Heart left ventricle (tissue), 16 donors: ENCODE measurements at regions not wholly inside any gene's neighbourhood (a gene's known extent, or its start where the extent isn't known, plus 50 kb on each side); places are given as distances from the start of the nearest gene placed in this dataset.

Source experiments
- ATAC-seq, 4 donors: fragments of 200-7000 bp; cut with Tn5 transposase; one replicate each; pipeline ENCODE4 v1.9.1; 2020 to 2022; ENCODE audit warnings: moderate library complexity in 4 of 4, mild to moderate bottlenecking in 3 of 4, moderate number of reproducible peaks in 1 of 4
- DNase-seq, 5 donors: peaks; one replicate each; pipeline ENCODE4 v3.0.0-alpha.2; 2020
- H3K27ac ChIP-seq, 12 donors: fragments of 200-600 bp; sonication (generic) in 4 of 12; one replicate each; pipeline versions ENCODE4 v1.5.0 to v1.8.0; 2016 to 2022; ENCODE audit warnings: mild to moderate bottlenecking in 2 of 12
- H3K27me3 ChIP-seq, 9 donors: fragments of 200-600 bp; sonication (generic) in 2 of 9; one replicate each; pipeline versions ENCODE4 v1.5.1 to v1.8.0; 2016 to 2022; ENCODE audit warnings: mild to moderate bottlenecking in 3 of 9
- H3K36me3 ChIP-seq, 9 donors: fragments of 200-600 bp; sonication (generic) in 2 of 9; one replicate each; pipeline versions ENCODE4 v1.5.0 to v1.8.0; 2018 to 2022; ENCODE audit warnings: mild to moderate bottlenecking in 2 of 9
- H3K4me1 ChIP-seq, 12 donors: fragments of 200-600 bp; sonication (generic) in 4 of 12; one replicate each; pipeline versions ENCODE4 v1.5.0 to v1.8.0; 2016 to 2022; ENCODE audit warnings: mild to moderate bottlenecking in 3 of 12
- H3K4me3 ChIP-seq, 12 donors: fragments of 200-600 bp; sonication (generic) in 4 of 12; one replicate each; pipeline versions ENCODE4 v1.5.0 to v1.8.0; 2017 to 2022; ENCODE audit warnings: mild to moderate bottlenecking in 9 of 12, moderate library complexity in 4 of 12
- H3K9me3 ChIP-seq, 12 donors: fragments of 200-600 bp; sonication (generic) in 4 of 12; one replicate each; pipeline versions ENCODE4 v1.5.0 to v1.8.0; 2016 to 2022; ENCODE audit warnings: mild to moderate bottlenecking in 1 of 12
- POLR2A ChIP-seq, 2 donors: fragments of 450-650 bp; IDR thresholded peaks; one replicate each; pipeline ENCODE4 v1.6.1; 2017; ENCODE audit warnings: antibody characterized with exemption in 2 of 2, mild to moderate bottlenecking in 2 of 2, moderate library complexity in 2 of 2
- WGBS, 4 donors: extraction: QIAGEN DNeasy Blood & Tissue Kit in 2 of 4; methylation state at CpG; one replicate each; pipeline versions ENCODE4 v1.1.5 to v1.1.7; 2013 to 2018; 5-methylcytosine and 5-hydroxymethylcytosine counted together
- intact Hi-C, 10 donors: fragments of 100-400 bp; cut with DNase I; formaldehyde crosslinking; loops; one replicate each; pipeline versions ENCODE4 v1.11.1 to v1.14.2; 2022
- TF ChIP-seq, protein P1 (sequence below), 12 donors: fragments of 200-600 bp; sonication (generic) in 4 of 12; IDR thresholded peaks; one replicate each; pipeline versions ENCODE4 v1.5.0 to v1.8.0; 2018 to 2022; ENCODE audit warnings: antibody characterized with exemption in 12 of 12, mild to moderate bottlenecking in 5 of 12
- donor health status: ischemic (EF 13 %, LVEDD 7.1; RV severe dilation, severe dysfunction).
- donor health status: healthy with polysubstance abuse.
- donor health status: DM: no; HTN: yes; CAD: no.
- donor health status: DM: no; HTN: no; CAD: no.
- donor health status: ischemic (EF 25% LVEDD 6.9; RV normal size, moderate dysfunction).
- donor health status: ischemic (EF 25% LVEDD 5.7; RV mildly dilated, moderate dysfunction).
- donor health status: healthy.
- donor health status: DM: yes; HTN: yes; CAD: no.
- donor health status: ischemic (EF 35%, LVEDD 5.7; RV mildly dilated, moderate dysfunction).
- donor health status: nonischemic (EF 11% LVEDD 7.7; RV severe dilation, severe dysfunction).
- donor health status: DM: yes; HTN: yes; CAD: no.
- donor health status: PGD.
- donor health status: ischemic (EF 29% LVEDD 5.4; RV normal size, mild dysfunction).
- donor health status: nonischemic (EF 23%, LVEDD 6.1; RV moderate dilation, normal function).

GRCh38 chr2:176585291-176585690, 316.0 kb downstream of the MTX2 start:
- H3K36me3 ChIP-seq, result no peaks in the 10 kb centered on the region
- H3K4me3 ChIP-seq, result no peak overlapping the region
- peaks cover 0 to 6% (median 0%) of the 10 kb centered on the region in 12 donors for H3K4me1 ChIP-seq
- intact Hi-C loops, result no loop called here
- peaks cover 0 to 8% (median 0%) of the 10 kb centered on the region in 9 donors for H3K27me3 ChIP-seq
- TF ChIP-seq, protein P1, sequence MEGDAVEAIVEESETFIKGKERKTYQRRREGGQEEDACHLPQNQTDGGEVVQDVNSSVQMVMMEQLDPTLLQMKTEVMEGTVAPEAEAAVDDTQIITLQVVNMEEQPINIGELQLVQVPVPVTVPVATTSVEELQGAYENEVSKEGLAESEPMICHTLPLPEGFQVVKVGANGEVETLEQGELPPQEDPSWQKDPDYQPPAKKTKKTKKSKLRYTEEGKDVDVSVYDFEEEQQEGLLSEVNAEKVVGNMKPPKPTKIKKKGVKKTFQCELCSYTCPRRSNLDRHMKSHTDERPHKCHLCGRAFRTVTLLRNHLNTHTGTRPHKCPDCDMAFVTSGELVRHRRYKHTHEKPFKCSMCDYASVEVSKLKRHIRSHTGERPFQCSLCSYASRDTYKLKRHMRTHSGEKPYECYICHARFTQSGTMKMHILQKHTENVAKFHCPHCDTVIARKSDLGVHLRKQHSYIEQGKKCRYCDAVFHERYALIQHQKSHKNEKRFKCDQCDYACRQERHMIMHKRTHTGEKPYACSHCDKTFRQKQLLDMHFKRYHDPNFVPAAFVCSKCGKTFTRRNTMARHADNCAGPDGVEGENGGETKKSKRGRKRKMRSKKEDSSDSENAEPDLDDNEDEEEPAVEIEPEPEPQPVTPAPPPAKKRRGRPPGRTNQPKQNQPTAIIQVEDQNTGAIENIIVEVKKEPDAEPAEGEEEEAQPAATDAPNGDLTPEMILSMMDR (IDR thresholded peaks at IDR 0.05), result no peak
- TF ChIP-seq POLR2A (IDR thresholded peaks at IDR 0.05), result no peak
- no peak overlapping the region for H3K27ac ChIP-seq
- DNase-seq (no peak), ATAC-seq (no peak)
- 89 to 93% (median 91%) methylated on average over 1 of the region's 1 CpG for WGBS, 4 donors
- no peaks in the 10 kb centered on the region for H3K9me3 ChIP-seq

DNA sequence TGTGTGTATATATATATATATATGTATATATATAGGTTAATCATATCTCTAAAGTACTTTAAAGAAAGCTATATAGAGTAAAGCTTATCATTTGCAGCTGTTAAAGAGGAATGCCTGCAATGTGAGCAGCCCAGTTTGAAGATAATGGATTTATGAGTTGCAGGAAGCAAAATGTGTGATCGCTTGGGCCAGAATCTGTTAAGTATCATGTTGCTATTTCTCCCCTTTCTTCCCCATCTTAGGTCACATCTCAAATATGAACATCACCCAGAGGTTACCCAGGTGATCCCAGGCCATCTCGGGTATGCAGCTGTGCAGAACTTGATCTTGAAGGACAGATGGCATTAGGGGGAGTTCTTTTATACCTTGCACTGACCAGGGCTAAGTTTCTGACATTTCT, 316.5 kb downstream of the MTX2 start:
- DNase-seq, result no peak
- Histone ChIP-seq H3K4me3 (no peak overlapping the region), H3K36me3 (no peaks in the 10 kb centered on the region), H3K27ac (no peak overlapping the region), H3K27me3 (peaks cover 0 to 8% (median 0%) of the 10 kb centered on the region in 9 donors), H3K9me3 (no peaks in the 10 kb centered on the region), H3K4me1 (peaks cover 0 to 6% (median 0%) of the 10 kb centered on the region in 12 donors)
- TF ChIP-seq, protein P1 (IDR thresholded peaks at IDR 0.05), result no peak
- no peak for TF ChIP-seq POLR2A (IDR thresholded peaks at IDR 0.05)
- ATAC-seq, result no peak
- 66 to 81% (median 78%) methylated on average over 2 of the region's 2 CpGs for WGBS, 4 donors
- intact Hi-C loops, result no loop called here

GRCh38 chr2:176589287-176589686, 320.0 kb downstream of the MTX2 start:
- ATAC-seq (no peak), DNase-seq (no peak)
- Histone ChIP-seq H3K4me3 (no peak overlapping the region), H3K36me3 (no peaks in the 10 kb centered on the region), H3K27me3 (peaks cover 0 to 6% (median 0%) of the 10 kb centered on the region in 9 donors), H3K9me3 (no peaks in the 10 kb centered on the region), H3K4me1 (no peaks in the 10 kb centered on the region), H3K27ac (no peak overlapping the region)
- WGBS, 4 donors, result 70 to 77% (median 75%) methylated on average over 7 of the region's 7 CpGs
- TF ChIP-seq, protein P1 (IDR thresholded peaks at IDR 0.05), result no peak
- no peak for TF ChIP-seq POLR2A (IDR thresholded peaks at IDR 0.05)
- intact Hi-C loops, result no loop called here

GRCh38 chr2:176589825-176590440, 320.7 kb downstream of the MTX2 start:
- WGBS, 4 donors, result 66 to 75% (median 68%) methylated on average over 11 of the region's 11 CpGs
- H3K27me3 ChIP-seq, result peaks cover 0 to 4% (median 0%) of the 10 kb centered on the region in 9 donors
- intact Hi-C loops, result no loop called here
- H3K4me1 ChIP-seq, result no peaks in the 10 kb centered on the region
- no peaks in the 10 kb centered on the region for H3K9me3 ChIP-seq
- DNase-seq, result no peak
- no peak for ATAC-seq
- no peaks in the 10 kb centered on the region for H3K36me3 ChIP-seq
- TF ChIP-seq, protein P1 (IDR thresholded peaks at IDR 0.05), result no peak
- TF ChIP-seq POLR2A (IDR thresholded peaks at IDR 0.05), result no peak
- H3K4me3 ChIP-seq, result no peak overlapping the region
- H3K27ac ChIP-seq, result no peak overlapping the region
